GM19372 (cell line): ENCODE measurements at regions not wholly inside any gene's neighbourhood (a gene's known extent, or its start where the extent isn't known, plus 50 kb on each side); places are given as distances from the start of the nearest gene placed in this dataset.
"Not testable (repeated sequence)": the region's sequence is repeated elsewhere in the genome, so short reads cannot be mapped to it uniquely, and the experiment has no call there.

Experiments used
- ATAC-seq: cut with Tn5 transposase; IDR thresholded peaks from one replicate; pipeline ENCODE4 v1.9.1; 2021; ENCODE audit warnings: mild to moderate bottlenecking, low read depth, moderate library complexity; ENCODE audit not compliant: unreplicated experiment

DNA sequence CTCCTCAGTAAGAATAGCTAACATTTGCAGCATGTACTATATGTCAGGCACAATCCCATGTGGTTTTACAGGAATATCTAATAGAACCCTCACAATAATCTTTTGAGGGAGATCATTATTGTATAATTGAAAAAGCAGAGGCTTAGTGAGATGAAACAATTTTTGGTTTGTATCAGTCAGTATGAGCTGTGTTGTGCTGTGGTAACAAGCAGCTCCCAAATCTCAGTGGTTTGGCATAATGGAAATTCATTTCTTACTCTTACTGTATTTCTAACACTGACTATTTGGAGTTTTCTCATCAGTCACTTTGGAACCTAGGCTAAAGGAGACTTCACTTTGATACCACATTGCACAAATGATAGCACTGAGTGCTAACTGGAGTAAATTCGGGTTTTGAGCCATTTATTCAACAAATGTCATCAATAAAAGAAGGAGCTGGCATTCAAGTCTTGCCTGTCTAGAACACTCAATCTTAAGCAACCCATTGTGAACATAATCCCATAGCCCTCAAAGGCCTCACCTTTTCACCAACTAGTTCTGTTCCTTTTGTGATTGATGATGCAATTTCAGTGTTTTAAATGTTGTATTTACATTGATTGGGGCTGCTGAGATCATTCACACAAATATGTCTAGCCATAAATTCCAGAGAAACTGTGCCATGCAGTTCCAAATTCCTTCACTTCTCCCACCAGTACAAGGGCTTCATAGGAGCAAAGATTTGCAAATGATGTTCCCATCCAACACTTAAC lies 441.0 kb downstream of the XYLT1 start:
- ATAC-seq = no peak

DNA sequence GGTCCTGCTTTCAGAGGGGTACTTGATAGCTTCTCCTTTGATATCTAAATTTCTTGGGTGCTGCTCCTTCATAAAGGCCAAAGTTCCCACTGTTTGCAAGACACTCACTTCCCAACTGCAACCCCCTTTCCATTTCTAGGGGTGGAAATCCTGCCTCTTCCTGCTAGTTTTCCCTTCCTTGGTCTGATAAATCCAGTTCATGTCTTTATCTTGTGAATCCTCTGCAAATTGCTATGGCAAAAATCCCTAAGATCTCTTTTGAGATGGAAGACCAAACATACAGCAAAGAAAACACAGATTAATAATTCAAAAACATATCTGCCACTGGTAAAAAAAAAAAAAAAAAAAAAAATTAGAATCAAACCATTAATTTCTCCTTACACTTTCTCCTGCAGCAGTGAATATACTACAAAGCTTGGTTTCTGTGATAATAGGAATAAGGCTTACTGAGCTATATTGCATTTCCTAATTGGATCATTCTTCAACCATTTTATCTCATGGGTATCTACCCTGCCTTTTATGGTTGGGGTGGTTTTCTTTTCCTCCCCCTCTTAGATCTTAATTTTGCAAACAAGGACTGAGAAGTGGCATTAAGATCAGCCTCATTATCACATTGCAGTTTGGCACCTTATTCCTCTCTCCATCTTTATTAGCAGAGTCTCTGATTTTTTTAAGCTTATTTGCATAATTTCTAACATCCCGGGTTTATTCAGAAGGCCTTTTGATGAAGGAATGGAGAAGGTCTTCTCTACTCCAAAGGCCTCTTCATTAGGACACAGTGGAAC lies 439.1 kb downstream of the XYLT1 start:
- ATAC-seq = no peak

DNA sequence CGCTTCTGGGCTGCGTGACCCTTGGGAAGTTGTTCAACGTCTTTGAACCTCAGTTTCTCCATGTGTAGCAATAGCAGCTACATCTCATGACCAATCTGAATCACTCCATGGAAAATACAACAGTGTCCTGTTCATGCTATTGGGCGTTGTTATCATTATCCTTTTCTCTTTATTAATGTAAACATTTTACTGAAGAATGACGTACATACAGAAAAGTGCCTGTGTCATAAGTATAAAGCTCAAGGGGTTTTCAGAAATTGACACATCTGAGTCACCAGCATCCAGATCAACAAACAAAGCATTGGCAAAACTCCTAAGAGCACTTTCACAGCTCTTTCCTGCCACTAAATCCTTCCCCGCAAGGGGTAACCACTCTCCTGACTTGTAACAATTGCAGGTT lies 438.4 kb downstream of the XYLT1 start:
- no peak for ATAC-seq

DNA sequence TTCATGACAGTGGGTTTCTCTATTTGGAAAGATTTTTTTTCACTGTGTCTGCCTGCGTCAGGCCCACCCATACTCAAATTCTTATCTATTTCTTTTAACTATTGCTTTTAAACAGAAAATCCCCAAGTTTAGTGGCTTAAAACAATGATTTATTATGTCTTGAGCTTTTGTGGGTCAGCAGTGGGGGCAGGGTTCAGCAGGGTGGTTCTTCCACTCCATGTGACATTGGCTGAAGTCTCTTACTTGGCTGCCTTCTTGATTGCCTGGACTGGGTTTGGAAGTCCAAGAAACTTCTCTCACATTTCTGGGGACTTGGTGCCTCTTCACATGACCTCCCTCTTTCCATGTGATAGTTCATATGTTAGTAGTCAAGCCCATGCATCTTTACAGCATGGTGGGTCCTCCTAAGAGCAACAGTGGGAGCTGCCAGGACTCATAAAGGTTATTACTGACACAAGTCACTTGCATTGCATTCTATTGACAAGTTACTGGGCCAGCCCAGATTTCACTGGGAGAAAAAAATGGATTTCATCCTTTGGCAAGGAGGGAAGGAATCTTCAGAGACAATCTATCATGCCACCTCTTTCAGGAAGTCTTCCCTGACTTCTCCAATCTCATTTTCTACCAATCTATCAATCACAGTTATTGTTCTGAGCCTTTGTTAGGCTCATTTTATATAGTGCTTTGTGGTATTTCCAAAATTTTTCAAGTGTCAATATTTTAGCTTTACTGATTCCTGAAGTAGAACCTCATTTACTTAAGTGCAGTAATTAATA lies 436.1 kb downstream of the XYLT1 start:
- ATAC-seq = no peak

DNA sequence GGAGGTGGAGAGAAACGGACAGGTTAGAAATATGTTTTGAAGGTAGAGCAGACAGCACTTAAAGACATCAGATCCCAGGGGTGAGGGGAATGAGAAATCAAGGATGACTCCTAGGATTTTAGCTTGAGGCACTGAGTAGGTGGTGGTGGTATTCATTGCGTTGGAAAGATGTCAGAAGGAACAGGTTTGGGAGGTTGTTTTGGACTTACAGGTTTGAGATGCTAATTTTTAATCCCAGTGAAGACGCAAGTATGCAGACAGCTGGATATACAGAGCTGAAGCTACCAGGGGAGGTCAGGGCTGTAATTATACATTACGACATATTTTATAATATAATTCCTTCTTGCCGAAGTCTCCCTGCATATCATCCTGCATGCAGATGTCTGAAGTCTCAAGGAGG lies 433.3 kb downstream of the XYLT1 start:
- ATAC-seq = no peak

DNA sequence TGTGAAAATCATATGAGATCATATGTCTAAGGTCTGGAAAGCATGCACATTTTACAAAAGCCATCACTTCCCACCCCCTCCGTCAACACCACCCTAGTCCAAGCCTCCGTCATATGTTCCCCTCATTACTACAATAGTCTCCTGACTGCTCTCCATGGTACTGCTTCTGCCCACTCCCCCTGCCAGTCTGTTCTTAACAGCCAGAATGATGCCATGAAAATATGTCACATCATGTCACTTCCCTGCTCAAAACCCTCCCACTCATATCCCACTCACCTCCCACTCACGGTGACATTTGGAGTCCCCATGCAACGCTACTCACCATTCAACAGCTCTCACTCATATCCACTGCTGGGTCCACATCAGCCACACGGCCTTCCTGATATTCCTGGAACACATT lies 432.3 kb downstream of the XYLT1 start:
- no peak for ATAC-seq

DNA sequence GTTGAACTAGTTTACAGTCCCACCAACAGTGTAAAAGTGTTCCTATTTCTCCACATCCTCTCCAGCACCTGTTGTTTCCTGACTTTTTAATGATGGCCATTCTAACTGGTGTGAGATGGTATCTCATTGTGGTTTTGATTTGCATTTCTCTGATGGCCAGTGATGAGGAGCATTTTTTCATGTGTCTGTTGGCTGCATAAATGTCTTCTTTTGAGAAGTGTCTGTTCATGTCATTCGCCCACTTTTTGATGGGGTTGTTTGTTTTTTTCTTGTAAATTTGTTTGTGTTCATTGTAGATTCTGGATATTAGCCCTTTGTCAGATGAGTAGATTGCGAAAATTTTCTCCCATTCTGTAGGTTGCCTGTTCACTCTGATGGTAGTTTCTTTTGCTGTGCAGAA lies 421.7 kb downstream of the XYLT1 start:
- ATAC-seq = not testable (repeated sequence)

DNA sequence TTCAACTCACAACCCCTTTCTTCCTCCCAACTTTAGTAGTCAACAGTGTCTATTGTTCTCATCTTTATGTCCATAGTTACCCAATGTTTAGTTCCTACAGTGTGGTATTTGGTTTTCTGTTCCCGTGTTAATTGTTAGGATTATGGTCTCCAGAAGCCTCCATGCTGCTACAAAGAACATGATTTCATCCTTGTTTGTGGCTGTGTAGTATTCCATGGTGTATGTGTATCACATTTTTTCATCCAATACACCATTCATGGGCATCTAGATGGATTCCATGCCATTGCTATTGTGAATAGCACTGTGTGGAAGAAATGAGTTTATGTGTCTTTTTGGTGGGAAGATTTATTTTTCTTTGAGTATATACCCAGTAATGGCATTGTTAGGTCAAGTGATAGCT lies 420.3 kb downstream of the XYLT1 start:
- no peak for ATAC-seq
